ACC112 (cell line): ENCODE measurements at regions not wholly inside any gene's neighbourhood (a gene's known extent, or its start where the extent isn't known, plus 50 kb on each side); places are given as distances from the start of the nearest gene placed in this dataset.

Experiments used
- H2AFZ ChIP-seq: fragments of 200-600 bp; sonication (generic); one replicate; pipeline ENCODE4 v1.6.0; 2017; ENCODE audit warnings: antibody characterized with exemption, low read length; ENCODE audit not compliant: unreplicated experiment
- H3K27ac ChIP-seq: fragments of 200-600 bp; sonication (generic); 2 replicates; pipeline ENCODE4 v1.5.1; 2014; ENCODE audit warnings: low read depth, mild to moderate bottlenecking, antibody characterized with exemption, low read length, moderate library complexity
- H3K27me3 ChIP-seq: fragments of 200-600 bp; sonication (generic); 2 replicates; pipeline ENCODE4 v1.6.1; 2014; ENCODE audit warnings: mild to moderate bottlenecking, antibody characterized with exemption, low read length, moderate library complexity, mixed read lengths; ENCODE audit not compliant: insufficient read depth
- H3K36me3 ChIP-seq: fragments of 200-600 bp; sonication (generic); 2 replicates; pipeline ENCODE4 v1.6.1; 2016; ENCODE audit warnings: mild to moderate bottlenecking, antibody characterized with exemption, low read length, moderate library complexity, mixed read lengths; ENCODE audit not compliant: insufficient read depth
- H3K4me1 ChIP-seq: fragments of 200-600 bp; sonication (generic); one replicate; pipeline ENCODE4 v1.6.1; 2016; ENCODE audit warnings: low read length, mixed read lengths; ENCODE audit not compliant: insufficient read depth, unreplicated experiment, control insufficient read depth
- H3K4me3 ChIP-seq: fragments of 200-600 bp; sonication (generic); 2 replicates; pipeline ENCODE4 v1.5.1; 2014; ENCODE audit warnings: mild to moderate bottlenecking, low read depth, low read length
- H3K79me2 ChIP-seq: fragments of 200-600 bp; sonication (generic); one replicate; pipeline ENCODE4 v1.6.0; 2016; ENCODE audit warnings: low read length; ENCODE audit not compliant: control insufficient read depth, unreplicated experiment, insufficient read depth

- Histone ChIP-seq H3K27ac (no peak overlapping the region), H2AFZ (no peak overlapping the region)
Measured at GRCh38 chr9:2992427-2992826, 148.5 kb upstream of the PUM3 start.

GRCh38 chr9:2991292-2991691, 147.4 kb upstream of the PUM3 start:
- H2AFZ ChIP-seq: no peak overlapping the region
- no peak overlapping the region for H3K4me3 ChIP-seq
- H3K79me2 ChIP-seq: no peaks in the 10 kb centered on the region
- peaks cover 12% of the 10 kb centered on the region; the same call in 1 of the 2 replicates for H3K27me3 ChIP-seq
- H3K4me1 ChIP-seq: no peaks in the 10 kb centered on the region
- no peak overlapping the region for H3K27ac ChIP-seq
- H3K36me3 ChIP-seq: no peaks in the 10 kb centered on the region

More at GRCh38 chr9:2992427-2992826, 148.5 kb upstream of the PUM3 start:
- H3K36me3 ChIP-seq: no peaks in the 10 kb centered on the region
- no peaks in the 10 kb centered on the region for H3K4me1 ChIP-seq
- H3K4me3 ChIP-seq: no peak overlapping the region
- no peaks in the 10 kb centered on the region for H3K79me2 ChIP-seq
- H3K27me3 ChIP-seq: peaks cover 4% of the 10 kb centered on the region; the same call in 1 of the 2 replicates

GRCh38 chr9:2987679-2988078, 143.8 kb upstream of the PUM3 start:
- no peaks in the 10 kb centered on the region for H3K4me1 ChIP-seq
- no peak overlapping the region for H3K4me3 ChIP-seq
- peaks cover 12% of the 10 kb centered on the region; the same call in 1 of the 2 replicates for H3K27me3 ChIP-seq
- no peaks in the 10 kb centered on the region for H3K36me3 ChIP-seq
- no peaks in the 10 kb centered on the region for H3K79me2 ChIP-seq
- no peak overlapping the region for H2AFZ ChIP-seq
- H3K27ac ChIP-seq: no peak overlapping the region

GRCh38 chr9:2985343-2985742, 141.4 kb upstream of the PUM3 start:
- no peak overlapping the region for H2AFZ ChIP-seq
- no peaks in the 10 kb centered on the region for H3K79me2 ChIP-seq
- no peaks in the 10 kb centered on the region for H3K36me3 ChIP-seq
- H3K27me3 ChIP-seq: peaks cover 20% of the 10 kb centered on the region; the same call in 1 of the 2 replicates
- H3K4me3 ChIP-seq: no peak overlapping the region
- no peak overlapping the region for H3K27ac ChIP-seq
- H3K4me1 ChIP-seq: no peaks in the 10 kb centered on the region

- H3K79me2 ChIP-seq: no peaks in the 10 kb centered on the region
- no peak overlapping the region for H3K27ac ChIP-seq
- H3K4me1 ChIP-seq: no peaks in the 10 kb centered on the region
- H3K4me3 ChIP-seq: no peak overlapping the region
- H3K27me3 ChIP-seq: peaks cover 20% of the 10 kb centered on the region; the same call in 1 of the 2 replicates
- H3K36me3 ChIP-seq: no peaks in the 10 kb centered on the region
- H2AFZ ChIP-seq: no peak overlapping the region
Measured at GRCh38 chr9:2984491-2984890, 140.6 kb upstream of the PUM3 start.

- Histone ChIP-seq H3K27ac (no peak overlapping the region), H2AFZ (no peak overlapping the region), H3K79me2 (no peaks in the 10 kb centered on the region), H3K36me3 (no peaks in the 10 kb centered on the region), H3K4me1 (no peaks in the 10 kb centered on the region), H3K4me3 (no peak overlapping the region), H3K27me3 (peaks cover 16% of the 10 kb centered on the region; the same call in 1 of the 2 replicates)
Measured at GRCh38 chr9:2979957-2980610, 136.2 kb upstream of the PUM3 start.

- Histone ChIP-seq H3K79me2 (no peaks in the 10 kb centered on the region), H3K4me3 (no peak overlapping the region), H3K27ac (no peak overlapping the region), H3K36me3 (no peaks in the 10 kb centered on the region), H3K27me3 (no peaks in the 10 kb centered on the region), H2AFZ (no peak overlapping the region), H3K4me1 (no peaks in the 10 kb centered on the region)
Measured at GRCh38 chr9:2972475-2972874, 128.6 kb upstream of the PUM3 start.

GRCh38 chr9:2970864-2971263, 127.0 kb upstream of the PUM3 start:
- no peak overlapping the region for H3K27ac ChIP-seq
- no peaks in the 10 kb centered on the region for H3K4me1 ChIP-seq
- H3K79me2 ChIP-seq: no peaks in the 10 kb centered on the region
- H2AFZ ChIP-seq: no peak overlapping the region
- no peaks in the 10 kb centered on the region for H3K27me3 ChIP-seq
- no peaks in the 10 kb centered on the region for H3K36me3 ChIP-seq
- no peak overlapping the region for H3K4me3 ChIP-seq

GRCh38 chr9:2967766-2968165, 123.9 kb upstream of the PUM3 start:
- H2AFZ ChIP-seq: no peak overlapping the region
- no peaks in the 10 kb centered on the region for H3K4me1 ChIP-seq
- H3K27me3 ChIP-seq: peaks cover 9% of the 10 kb centered on the region

GRCh38 chr9:2966565-2967300, 122.8 kb upstream of the PUM3 start:
- Histone ChIP-seq H3K79me2 (no peaks in the 10 kb centered on the region), H3K27ac (no peak overlapping the region), H3K4me1 (no peaks in the 10 kb centered on the region), H3K27me3 (peaks cover 9% of the 10 kb centered on the region), H3K36me3 (no peaks in the 10 kb centered on the region), H3K4me3 (no peak overlapping the region), H2AFZ (no peak overlapping the region)

More at GRCh38 chr9:2967766-2968165, 123.9 kb upstream of the PUM3 start:
- Histone ChIP-seq H3K4me3 (no peak overlapping the region), H3K27ac (no peak overlapping the region), H3K36me3 (no peaks in the 10 kb centered on the region), H3K79me2 (no peaks in the 10 kb centered on the region)

GRCh38 chr9:2964470-2964869, 120.6 kb upstream of the PUM3 start:
- H2AFZ ChIP-seq: no peak overlapping the region
- no peaks in the 10 kb centered on the region for H3K79me2 ChIP-seq
- no peaks in the 10 kb centered on the region for H3K4me1 ChIP-seq
- no peak overlapping the region for H3K4me3 ChIP-seq
- no peaks in the 10 kb centered on the region for H3K36me3 ChIP-seq
- no peak overlapping the region for H3K27ac ChIP-seq
- peaks cover 9% of the 10 kb centered on the region for H3K27me3 ChIP-seq
